ENCODE measurements at regions not wholly inside any gene's neighbourhood (a gene's known extent, or its start where the extent isn't known, plus 50 kb on each side); places are given as distances from the start of the nearest gene placed in this dataset.

GRCh38 chr7:132733860-132734259 lies 157.6 kb upstream of the PLXNA4 start:
- DNase-seq, result no peak

DNA sequence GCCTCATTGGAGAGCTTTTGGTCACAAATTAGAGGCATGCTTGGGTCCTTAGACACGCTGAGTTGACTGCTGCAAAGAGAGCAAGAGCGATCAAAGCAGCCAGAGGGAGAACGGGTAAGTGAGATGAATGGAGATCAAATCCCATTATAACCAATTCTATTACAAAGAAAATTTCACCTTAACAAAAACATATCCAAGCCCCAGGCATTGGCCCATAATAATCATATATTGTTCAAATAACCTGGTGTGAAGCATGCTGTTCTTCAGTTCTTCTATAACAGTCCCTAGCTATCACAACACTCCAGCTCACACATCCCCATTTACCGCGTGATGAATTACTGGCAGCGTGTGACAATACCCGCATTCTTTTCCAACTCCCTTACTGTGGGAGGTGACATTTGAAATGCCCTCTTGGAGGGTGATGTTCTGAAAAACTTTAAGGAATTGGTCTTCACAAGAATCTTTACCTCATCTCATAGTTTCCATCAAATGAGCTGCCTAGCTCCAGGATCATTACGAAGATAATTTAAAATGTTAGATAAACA lies 156.1 kb upstream of the PLXNA4 start:
- DNase-seq, result no peak

DNA sequence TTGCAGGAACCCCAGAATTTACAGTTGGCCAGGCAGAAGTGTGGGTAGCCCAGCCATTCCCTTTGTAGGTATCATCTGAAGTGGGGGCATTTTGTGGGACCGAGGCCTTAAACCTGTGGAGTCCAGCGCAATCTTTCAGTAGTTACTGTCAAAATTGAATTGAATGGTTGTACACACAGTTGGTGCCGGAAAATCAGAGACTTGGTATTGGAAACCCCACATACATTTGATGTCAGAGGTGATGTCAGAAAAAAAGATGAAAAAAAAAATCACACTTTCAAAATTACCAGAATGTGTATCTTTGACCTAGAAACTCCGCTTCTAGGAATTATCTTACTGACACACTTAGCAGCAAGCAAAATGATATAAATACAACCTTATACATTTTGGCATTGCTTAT lies 153.8 kb upstream of the PLXNA4 start:
- no peak for DNase-seq

- peak in 1 of 3 donors; percentile 23 for DNase-seq
Observed at GRCh38 chr7:132723506-132724081, 147.3 kb upstream of the PLXNA4 start.

DNA sequence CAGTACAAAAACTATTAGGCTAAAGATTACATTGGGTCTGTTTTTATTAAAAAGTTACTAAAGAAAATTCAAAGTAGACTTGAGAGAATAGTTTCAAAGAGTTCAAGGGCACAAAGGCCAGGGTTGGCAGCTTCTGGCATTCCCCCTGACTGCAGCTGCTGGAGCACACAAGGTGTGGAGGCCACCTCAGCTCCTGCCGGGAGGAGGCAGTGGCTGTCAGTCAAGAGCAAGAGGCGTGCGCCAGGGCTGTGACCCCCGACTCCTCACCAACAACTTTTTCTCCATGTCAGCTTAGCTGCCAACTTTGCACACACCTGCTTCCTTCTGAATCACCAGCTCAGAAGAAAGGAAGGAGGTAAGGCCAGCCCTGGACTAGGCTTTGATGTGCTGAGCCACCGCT lies 144.6 kb upstream of the PLXNA4 start:
- DNase-seq, result no peak

- no peak for DNase-seq
Observed at GRCh38 chr7:132713893-132714292, 137.6 kb upstream of the PLXNA4 start.

- DNase-seq, result peak in 2 of 3 donors; percentile 12 to 30
Observed at GRCh38 chr7:132709971-132710567, 133.8 kb upstream of the PLXNA4 start.

- no peak for DNase-seq
Observed at GRCh38 chr7:132708470-132708869, 132.2 kb upstream of the PLXNA4 start.

DNA sequence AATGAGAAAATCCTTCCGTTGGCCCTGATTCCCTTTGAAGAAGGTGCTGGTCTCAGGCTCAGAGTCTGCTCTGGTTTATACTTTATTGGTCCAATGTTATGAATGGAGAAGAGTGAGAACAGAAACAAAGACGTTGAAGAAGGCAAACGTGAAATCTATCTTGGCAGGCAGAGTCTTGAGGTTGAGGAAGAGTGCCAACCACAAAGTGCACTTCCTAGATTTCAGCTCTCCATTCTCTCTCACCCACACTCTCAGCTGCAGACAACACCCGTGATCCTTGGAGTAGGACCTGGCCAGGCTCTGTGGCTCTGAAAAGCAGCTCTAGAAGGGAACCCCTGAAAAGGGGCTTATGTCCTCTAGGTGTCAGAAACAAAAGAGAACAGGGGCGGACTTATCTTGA lies 128.9 kb upstream of the PLXNA4 start:
- no peak for DNase-seq

- DNase-seq, result no peak
Observed at GRCh38 chr7:132703742-132704141, 127.5 kb upstream of the PLXNA4 start.

- DNase-seq, result peak in 2 of 3 donors; percentile 11 to 74
Observed at GRCh38 chr7:132697003-132697402, 120.7 kb upstream of the PLXNA4 start.

- no peak for DNase-seq
Observed at GRCh38 chr7:132696332-132696731, 120.1 kb upstream of the PLXNA4 start.

- DNase-seq, result no peak
Observed at GRCh38 chr7:132691201-132691600, 114.9 kb upstream of the PLXNA4 start.

DNA sequence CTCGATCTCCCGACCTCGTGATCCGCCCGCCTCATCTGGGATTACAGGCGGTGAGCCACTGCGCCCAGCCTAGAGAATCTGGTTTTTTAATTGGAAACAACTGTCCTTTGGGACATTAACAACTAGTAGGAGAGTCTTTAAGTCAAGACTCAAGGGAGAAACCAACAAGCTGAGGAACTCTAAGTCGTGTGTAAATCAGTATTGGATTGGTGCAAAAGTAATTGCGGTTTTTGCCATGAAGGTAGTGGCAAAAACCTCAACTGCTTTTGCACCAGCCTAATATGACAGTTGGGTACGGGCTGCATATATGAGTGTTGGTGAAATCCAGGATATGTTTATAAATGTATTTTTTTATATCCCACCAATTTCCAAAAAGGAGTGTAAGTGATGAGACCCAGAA lies 113.9 kb upstream of the PLXNA4 start:
- no peak for DNase-seq

- DNase-seq, result no peak
Observed at GRCh38 chr7:132687981-132688383, 111.7 kb upstream of the PLXNA4 start.

DNA sequence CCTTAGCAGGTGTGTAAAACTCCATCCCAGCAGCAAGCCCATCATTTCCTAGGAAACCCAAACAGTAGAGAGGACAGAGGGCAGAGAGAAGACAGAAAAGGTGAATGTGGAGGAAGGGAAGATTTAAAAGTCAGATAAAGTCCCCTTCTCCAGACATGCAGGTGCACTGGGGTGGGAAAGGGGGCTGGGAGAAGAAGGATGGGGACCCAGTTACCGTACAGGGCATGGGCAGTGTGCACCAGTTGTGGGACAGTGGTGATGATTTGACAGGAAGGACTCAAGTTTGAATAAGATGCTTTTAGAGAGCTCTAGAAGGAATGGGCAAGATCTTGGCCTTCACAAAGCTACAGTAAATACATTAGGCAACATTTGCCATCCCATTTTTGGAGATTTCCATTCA lies 110.7 kb upstream of the PLXNA4 start:
- no peak for DNase-seq

DNA sequence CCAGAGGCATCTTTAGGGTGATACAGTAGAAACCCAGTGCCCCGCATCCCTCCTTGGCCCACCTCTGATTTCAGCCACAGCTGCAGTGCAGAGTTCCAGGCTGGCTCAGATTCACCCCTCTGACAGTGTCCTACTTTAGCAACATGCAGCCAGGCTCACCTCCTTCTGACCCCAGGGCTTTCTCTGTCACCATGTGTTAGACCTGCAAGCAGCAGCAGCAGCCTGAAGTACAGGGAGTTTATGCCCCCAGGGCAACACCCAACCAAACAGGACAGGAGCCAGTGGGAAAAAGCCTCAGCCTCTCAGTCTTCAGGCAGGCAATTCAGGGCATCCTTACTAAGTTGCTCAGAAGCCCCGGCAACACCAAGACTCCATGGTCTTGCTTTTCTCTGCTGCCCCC lies 109.0 kb upstream of the PLXNA4 start:
- DNase-seq, result no peak

GRCh38 chr7:132683896-132684690 lies 107.8 kb upstream of the PLXNA4 start:
- no peak for DNase-seq

GRCh38 chr7:132681951-132682350 lies 105.7 kb upstream of the PLXNA4 start:
- no peak for DNase-seq

DNA sequence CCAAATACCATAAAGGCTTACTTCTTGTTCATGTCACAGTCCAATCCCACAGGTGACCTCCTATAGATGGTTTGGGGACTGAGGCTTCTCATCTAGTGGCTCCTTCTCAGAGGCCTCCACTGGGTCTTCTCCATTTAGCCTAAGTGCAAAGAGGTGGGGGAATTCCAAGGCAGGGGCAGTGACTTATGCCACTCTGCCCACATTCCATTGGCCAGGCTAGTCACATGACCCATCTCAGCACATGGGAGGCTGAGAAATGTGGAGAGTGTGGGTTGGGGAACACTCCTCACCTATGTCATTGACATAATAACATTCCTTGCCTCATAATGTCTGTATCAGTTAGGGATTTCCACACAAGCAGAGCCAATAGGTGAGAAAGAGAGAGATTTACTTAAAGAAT lies 104.3 kb upstream of the PLXNA4 start:
- DNase-seq, result no peak

GRCh38 chr7:132678656-132679055 lies 102.4 kb upstream of the PLXNA4 start:
- DNase-seq, result no peak

DNA sequence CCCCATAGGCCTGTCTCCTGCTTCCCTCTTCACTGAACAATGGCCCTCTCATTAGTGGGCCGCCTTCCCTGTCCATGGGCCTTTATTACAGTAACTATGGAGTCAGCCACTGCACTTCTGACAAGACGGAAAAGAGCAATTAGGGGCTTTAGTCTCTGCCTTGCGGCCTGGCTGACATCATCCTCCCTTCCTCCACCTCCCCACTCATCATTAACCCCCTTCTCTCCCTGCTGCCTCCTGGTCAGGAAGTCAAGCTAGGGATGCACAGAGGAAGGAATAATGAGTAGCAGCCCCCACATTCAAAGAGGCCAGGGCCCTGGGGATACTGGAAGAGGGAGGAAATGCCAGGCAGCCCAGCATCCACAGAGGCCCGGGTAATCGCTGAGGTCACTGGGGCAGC lies 101.6 kb upstream of the PLXNA4 start:
- no peak for DNase-seq
